Caco-2 (cell line): ENCODE measurements at regions not wholly inside any gene's neighbourhood (a gene's known extent, or its start where the extent isn't known, plus 50 kb on each side); places are given as distances from the start of the nearest gene placed in this dataset.

ENCODE experiments used
- BruUV-seq: library from RNA; stranded (reverse); fragments of 400-500 nt; replicated peaks from 2 replicates; lab custom pipeline; 2021; lab: Mats Ljungman, UMichigan
- CTCF ChIA-PET: fragments of 300-600 bp; sonication (Branson Sonifier 250); formaldehyde crosslinking; loops from one replicate; lab custom pipeline; 2022; ENCODE audit warnings: antibody characterized with exemption; lab: Charles Lee
- POLR2A ChIA-PET: fragments of 300-600 bp; sonication (Branson Sonifier 250); formaldehyde crosslinking; loops from one replicate; lab custom pipeline; 2022; ENCODE audit warnings: antibody characterized with exemption; lab: Charles Lee
- DNase-seq, 2 experiments: peaks; one replicate each; pipeline versions ENCODE4 v3.0.0 to v3.0.0-alpha.2; 2020 to 2022
- H3K27me3 ChIP-seq: replicated peaks from 2 replicates; pipeline ENCODE4 v1.6.0; 2011; ENCODE audit warnings: low read length; ENCODE audit not compliant: control insufficient read depth, insufficient read depth
- H3K36me3 ChIP-seq: 2 replicates; pipeline ENCODE4 v1.5.1; 2011; ENCODE audit warnings: low read length; ENCODE audit not compliant: control insufficient read depth, insufficient read depth
- H3K4me1 ChIP-seq: fragments of 250-450 bp; sonication (Bioruptor Pico); 2 replicates; pipeline ENCODE4 v1.5.1; 2020; ENCODE audit warnings: mild to moderate bottlenecking
- H3K4me3 ChIP-seq: 2 replicates; pipeline ENCODE4 v1.5.1; 2011; ENCODE audit warnings: low read depth, mild to moderate bottlenecking, control low read depth, low read length
- H3K9me3 ChIP-seq: fragments of 250-450 bp; sonication (Bioruptor Pico); 2 replicates; pipeline ENCODE4 v1.5.1; 2020; ENCODE audit warnings: mild to moderate bottlenecking, moderate library complexity
- H3K27ac Mint-ChIP-seq: one replicate; pipeline ENCODE4 v1.8.0; 2022; ENCODE audit warnings: mixed read lengths; ENCODE audit not compliant: unreplicated experiment
- H3K27me3 Mint-ChIP-seq: one replicate; pipeline ENCODE4 v1.8.0; 2022; ENCODE audit warnings: mixed read lengths; ENCODE audit not compliant: insufficient read depth, unreplicated experiment
- H3K36me3 Mint-ChIP-seq: one replicate; pipeline ENCODE4 v1.8.0; 2022; ENCODE audit warnings: mild to moderate bottlenecking, mixed read lengths; ENCODE audit not compliant: insufficient read depth, unreplicated experiment
- H3K4me1 Mint-ChIP-seq: one replicate; pipeline ENCODE4 v1.8.0; 2022; ENCODE audit warnings: low read depth, mixed read lengths; ENCODE audit not compliant: unreplicated experiment
- H3K4me3 Mint-ChIP-seq: one replicate; pipeline ENCODE4 v1.8.0; 2022; ENCODE audit warnings: mild to moderate bottlenecking, moderate library complexity, mixed read lengths; ENCODE audit not compliant: unreplicated experiment
- H3K9me3 Mint-ChIP-seq: one replicate; pipeline ENCODE4 v1.8.0; 2022; ENCODE audit warnings: mixed read lengths; ENCODE audit not compliant: unreplicated experiment
- intact Hi-C: fragments of 100-400 bp; cut with micrococcal nuclease; formaldehyde crosslinking; loops from one replicate; pipeline ENCODE4 v1.10.0; 2022; ENCODE audit not compliant: unreplicated experiment
- TF ChIP-seq, protein P1 (sequence below), 2 experiments: fragments of 200-600 bp in 1 of 2; IDR thresholded peaks; 1 replicate in 1 of 2; 2 replicates in 1 of 2; pipeline versions ENCODE4 v1.5.1 to v1.8.0; 2011 to 2022; ENCODE audit warnings: antibody characterized with exemption in 1 of 2, control low read depth in 1 of 2, inconsistent platforms in 1 of 2, low read depth in 1 of 2, low read length in 1 of 2, mild to moderate bottlenecking in 1 of 2, moderate library complexity in 1 of 2; ENCODE audit not compliant: insufficient read depth in 1 of 2, severe bottlenecking in 1 of 2, unreplicated experiment in 1 of 2

DNA sequence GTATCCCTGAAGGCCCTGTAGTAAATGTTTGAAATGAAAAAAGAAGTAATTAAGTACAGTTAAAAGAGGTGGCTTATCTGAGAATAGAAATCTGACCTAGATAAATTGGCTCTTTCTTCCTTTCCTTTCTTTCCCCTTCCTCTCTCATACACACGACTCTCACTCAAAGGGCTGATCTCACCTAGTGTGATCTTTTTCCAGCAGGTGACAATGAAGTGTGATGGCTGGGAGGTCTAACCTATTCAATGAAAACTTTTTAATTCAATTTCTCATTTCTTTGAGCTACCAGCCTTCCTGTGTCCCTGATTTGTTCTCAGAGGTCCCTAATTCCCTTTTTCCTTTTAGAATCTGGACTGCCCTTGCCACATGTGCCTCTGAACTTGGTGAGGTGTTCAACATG is 118.0 kb upstream of the RIMS1 start:
- H3K4me3 Mint-ChIP-seq = no peak overlapping the region
- no peaks in the 10 kb centered on the region for H3K4me1 Mint-ChIP-seq
- no peaks in the 10 kb centered on the region for H3K36me3 Mint-ChIP-seq
- H3K27me3 Mint-ChIP-seq = no peaks in the 10 kb centered on the region
- H3K9me3 Mint-ChIP-seq = peaks cover 13% of the 10 kb centered on the region
- TF ChIP-seq, protein P1, sequence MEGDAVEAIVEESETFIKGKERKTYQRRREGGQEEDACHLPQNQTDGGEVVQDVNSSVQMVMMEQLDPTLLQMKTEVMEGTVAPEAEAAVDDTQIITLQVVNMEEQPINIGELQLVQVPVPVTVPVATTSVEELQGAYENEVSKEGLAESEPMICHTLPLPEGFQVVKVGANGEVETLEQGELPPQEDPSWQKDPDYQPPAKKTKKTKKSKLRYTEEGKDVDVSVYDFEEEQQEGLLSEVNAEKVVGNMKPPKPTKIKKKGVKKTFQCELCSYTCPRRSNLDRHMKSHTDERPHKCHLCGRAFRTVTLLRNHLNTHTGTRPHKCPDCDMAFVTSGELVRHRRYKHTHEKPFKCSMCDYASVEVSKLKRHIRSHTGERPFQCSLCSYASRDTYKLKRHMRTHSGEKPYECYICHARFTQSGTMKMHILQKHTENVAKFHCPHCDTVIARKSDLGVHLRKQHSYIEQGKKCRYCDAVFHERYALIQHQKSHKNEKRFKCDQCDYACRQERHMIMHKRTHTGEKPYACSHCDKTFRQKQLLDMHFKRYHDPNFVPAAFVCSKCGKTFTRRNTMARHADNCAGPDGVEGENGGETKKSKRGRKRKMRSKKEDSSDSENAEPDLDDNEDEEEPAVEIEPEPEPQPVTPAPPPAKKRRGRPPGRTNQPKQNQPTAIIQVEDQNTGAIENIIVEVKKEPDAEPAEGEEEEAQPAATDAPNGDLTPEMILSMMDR (IDR thresholded peaks at IDR 0.05; ENCODE audit: insufficient read depth in 1 of 2, low read depth in 1 of 2, low read length in 1 of 2, severe bottlenecking in 1 of 2, unreplicated experiment in 1 of 2) = no peak
- H3K9me3 ChIP-seq = no peaks in the 10 kb centered on the region
- no peak for DNase-seq
- H3K4me1 ChIP-seq = no peaks in the 10 kb centered on the region
- POLR2A ChIA-PET = no interaction called here
- no peaks in the 10 kb centered on the region for H3K36me3 ChIP-seq
- BruUV-seq = no TSS peak
- intact Hi-C loops = no loop called here
- H3K27me3 ChIP-seq = no peaks in the 10 kb centered on the region
- H3K27ac Mint-ChIP-seq = no peak overlapping the region
- H3K4me3 ChIP-seq = no peak overlapping the region
- CTCF ChIA-PET = no interaction called here

DNA sequence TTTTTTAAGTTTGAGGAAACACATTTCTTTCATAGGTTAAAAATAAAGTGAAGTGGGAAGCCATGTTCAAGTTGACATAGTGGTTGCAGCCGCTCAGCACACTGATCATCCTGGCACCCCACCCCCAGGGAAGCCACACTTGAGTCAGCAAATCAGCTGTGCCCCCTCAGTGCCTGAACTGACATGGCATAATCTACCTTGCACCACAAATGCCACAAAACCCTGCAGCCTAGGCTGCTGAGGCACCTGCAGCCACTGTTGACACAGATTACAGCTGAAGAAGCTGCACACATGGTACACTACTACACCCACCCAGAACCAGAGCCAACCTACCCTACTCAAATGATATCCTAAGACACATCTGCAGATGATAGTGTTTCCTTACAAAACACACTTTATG is 77.5 kb upstream of the RIMS1 start:
- DNase-seq = no peak
- intact Hi-C loops = no loop called here
- Mint-ChIP-seq H3K4me1 (no peaks in the 10 kb centered on the region), H3K9me3 (peaks cover 49% of the 10 kb centered on the region), H3K4me3 (no peak overlapping the region), H3K27me3 (no peaks in the 10 kb centered on the region), H3K36me3 (no peaks in the 10 kb centered on the region), H3K27ac (no peak overlapping the region)
- no TSS peak for BruUV-seq
- H3K4me3 ChIP-seq = no peak overlapping the region
- POLR2A ChIA-PET = no interaction called here
- no peaks in the 10 kb centered on the region for H3K4me1 ChIP-seq
- H3K27me3 ChIP-seq = no peaks in the 10 kb centered on the region
- CTCF ChIA-PET = no interaction called here
- no peaks in the 10 kb centered on the region for H3K36me3 ChIP-seq
- H3K9me3 ChIP-seq = peaks cover 11% of the 10 kb centered on the region
- TF ChIP-seq, protein P1 (IDR thresholded peaks at IDR 0.05; ENCODE audit: insufficient read depth in 1 of 2, low read depth in 1 of 2, low read length in 1 of 2, severe bottlenecking in 1 of 2, unreplicated experiment in 1 of 2) = no peak

DNA sequence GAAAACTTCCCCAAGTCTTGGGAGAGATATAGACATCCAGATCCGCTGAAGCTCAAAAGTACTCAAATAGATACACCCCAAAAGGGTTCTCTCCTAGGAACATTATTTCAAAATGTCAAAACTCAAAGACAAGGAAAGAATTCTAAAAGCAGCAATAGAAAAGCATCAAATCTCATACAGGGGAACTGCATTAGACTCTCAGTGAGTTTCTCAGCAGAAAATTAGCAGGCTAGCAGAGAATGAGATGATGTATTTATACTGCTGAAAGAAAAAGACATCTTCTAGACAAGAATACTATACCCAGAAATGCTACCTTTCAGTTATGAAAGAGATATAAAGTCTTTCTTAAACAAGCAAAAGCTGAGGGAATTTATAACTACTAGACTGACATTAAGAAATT is 75.5 kb upstream of the RIMS1 start:
- intact Hi-C loops = no loop called here
- POLR2A ChIA-PET = no interaction called here
- no peaks in the 10 kb centered on the region for H3K36me3 Mint-ChIP-seq
- peaks cover 54% of the 10 kb centered on the region for H3K9me3 Mint-ChIP-seq
- H3K36me3 ChIP-seq = no peaks in the 10 kb centered on the region
- H3K27me3 Mint-ChIP-seq = no peaks in the 10 kb centered on the region
- H3K4me1 ChIP-seq = no peaks in the 10 kb centered on the region
- CTCF ChIA-PET = no interaction called here
- H3K27me3 ChIP-seq = no peaks in the 10 kb centered on the region
- H3K4me3 Mint-ChIP-seq = no peak overlapping the region
- peaks cover 14% of the 10 kb centered on the region for H3K9me3 ChIP-seq
- TF ChIP-seq, protein P1 (IDR thresholded peaks at IDR 0.05; ENCODE audit: insufficient read depth in 1 of 2, low read depth in 1 of 2, low read length in 1 of 2, severe bottlenecking in 1 of 2, unreplicated experiment in 1 of 2) = no peak
- no peak for DNase-seq
- no peak overlapping the region for H3K27ac Mint-ChIP-seq
- BruUV-seq = no TSS peak
- no peak overlapping the region for H3K4me3 ChIP-seq
- no peaks in the 10 kb centered on the region for H3K4me1 Mint-ChIP-seq
